GM19328 (cell line): ENCODE measurements at regions not wholly inside any gene's neighbourhood (a gene's known extent, or its start where the extent isn't known, plus 50 kb on each side); places are given as distances from the start of the nearest gene placed in this dataset.
A peak's percentile ranks its signal among the peaks of the same experiment; 100 is the strongest.

Experiments used
- ATAC-seq: cut with Tn5 transposase; IDR thresholded peaks from one replicate; pipeline ENCODE4 v1.9.1; 2021; ENCODE audit warnings: mild to moderate bottlenecking, moderate library complexity; ENCODE audit not compliant: unreplicated experiment

- ATAC-seq = no peak
These were observed 191.7 kb downstream of the LY86 start for GRCh38 chr6:6780231-6780630.

DNA sequence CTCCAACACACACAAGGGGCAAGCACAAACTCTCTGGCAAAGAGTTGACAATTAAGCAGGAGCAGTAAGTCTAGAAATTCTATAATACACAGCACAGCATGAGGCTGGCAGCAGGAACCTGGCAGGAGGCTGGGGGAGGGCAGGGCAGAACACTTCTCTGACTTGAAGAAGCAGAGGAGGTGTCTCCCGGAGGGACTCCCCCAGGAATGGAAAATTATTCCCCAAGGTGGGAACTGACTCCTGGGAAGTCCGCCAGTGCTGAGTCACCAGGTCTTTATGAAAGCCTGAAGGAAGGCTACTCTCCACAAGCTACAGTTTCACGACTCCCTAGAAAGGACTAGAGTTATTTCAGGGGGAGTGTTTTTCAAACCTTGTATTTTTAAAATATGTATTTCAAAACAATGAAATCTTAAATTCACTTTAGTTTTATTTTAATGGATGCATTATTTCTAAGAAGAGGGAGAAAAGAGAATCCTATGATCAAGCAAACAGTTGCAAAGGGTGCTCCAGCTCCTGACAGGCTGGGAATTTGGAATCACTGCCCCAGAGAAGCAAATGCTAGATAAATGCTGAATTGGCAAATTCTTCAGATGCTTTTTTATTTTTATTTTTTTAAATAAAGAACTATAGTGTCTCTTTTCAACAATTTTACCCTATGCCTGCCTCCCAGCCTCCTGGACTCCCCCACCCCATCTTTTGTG lies 192.8 kb downstream of the LY86 start:
- no peak for ATAC-seq

DNA sequence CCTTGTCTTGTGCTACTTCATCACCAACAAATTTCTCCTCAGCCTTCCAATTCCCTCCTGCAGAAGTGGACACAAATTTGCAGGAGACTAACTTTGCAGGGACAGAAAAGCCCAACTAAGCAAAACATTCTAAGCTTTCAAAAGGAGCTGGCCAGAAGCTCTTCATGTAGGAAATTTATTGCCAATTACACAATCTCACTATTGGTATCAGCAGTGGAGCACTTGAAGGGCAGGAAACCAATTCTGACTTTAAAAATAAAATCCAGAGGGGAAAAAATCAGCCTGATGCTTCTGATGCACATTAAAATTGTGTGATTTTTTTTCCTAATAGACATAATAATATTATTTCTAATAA lies 193.3 kb downstream of the LY86 start:
- ATAC-seq = no peak

DNA sequence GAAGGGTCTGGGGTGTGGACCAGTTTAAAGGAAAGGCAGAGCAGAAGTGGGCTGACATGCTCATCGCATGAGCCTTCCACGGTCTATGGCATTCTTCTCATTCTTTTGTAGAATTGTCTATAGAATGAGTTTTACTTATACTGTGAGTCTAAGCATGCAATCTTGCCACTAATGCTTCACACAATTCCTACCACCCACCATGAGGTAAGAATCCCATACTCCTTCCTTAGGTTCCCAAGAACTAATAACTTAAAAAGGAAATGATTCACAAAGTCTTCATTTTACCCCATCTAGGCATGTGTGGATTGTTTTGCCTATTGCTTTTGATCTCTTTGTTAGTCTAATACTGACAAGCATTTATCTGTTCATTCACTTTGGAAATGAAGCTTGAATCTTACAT lies 195.2 kb downstream of the LY86 start:
- ATAC-seq = no peak

DNA sequence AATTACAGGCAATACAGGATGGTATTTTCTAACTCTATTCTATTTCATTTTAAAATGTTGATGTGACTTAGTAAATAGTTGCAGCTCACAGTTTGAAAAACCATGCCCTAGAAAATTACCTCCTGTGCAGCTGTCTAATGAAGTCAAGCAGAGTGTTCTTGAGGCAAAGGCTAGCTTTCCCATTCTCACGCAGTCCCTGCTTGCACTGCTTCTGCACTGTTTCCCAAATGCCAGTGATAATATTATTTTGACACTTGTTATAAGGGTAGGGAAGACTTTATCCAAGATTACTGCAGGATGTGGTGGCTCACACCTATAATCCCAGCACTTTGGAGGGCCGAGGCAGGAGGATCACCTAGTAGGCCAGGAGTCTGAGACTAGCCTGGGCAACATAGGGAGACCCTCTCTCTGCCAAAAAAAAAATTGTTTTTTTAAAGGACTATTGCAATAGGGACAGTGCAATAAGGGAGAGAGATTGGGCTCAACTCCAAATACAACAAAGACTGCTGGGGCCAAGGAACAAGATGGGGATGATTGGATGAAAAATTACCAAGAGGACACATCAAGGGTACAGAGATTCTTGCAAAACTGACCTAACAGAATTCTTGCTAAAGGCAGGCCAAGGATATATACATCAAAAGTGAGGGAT lies 196.1 kb downstream of the LY86 start:
- no peak for ATAC-seq

GRCh38 chr6:6785163-6785521 lies 196.6 kb downstream of the LY86 start:
- no peak for ATAC-seq

DNA sequence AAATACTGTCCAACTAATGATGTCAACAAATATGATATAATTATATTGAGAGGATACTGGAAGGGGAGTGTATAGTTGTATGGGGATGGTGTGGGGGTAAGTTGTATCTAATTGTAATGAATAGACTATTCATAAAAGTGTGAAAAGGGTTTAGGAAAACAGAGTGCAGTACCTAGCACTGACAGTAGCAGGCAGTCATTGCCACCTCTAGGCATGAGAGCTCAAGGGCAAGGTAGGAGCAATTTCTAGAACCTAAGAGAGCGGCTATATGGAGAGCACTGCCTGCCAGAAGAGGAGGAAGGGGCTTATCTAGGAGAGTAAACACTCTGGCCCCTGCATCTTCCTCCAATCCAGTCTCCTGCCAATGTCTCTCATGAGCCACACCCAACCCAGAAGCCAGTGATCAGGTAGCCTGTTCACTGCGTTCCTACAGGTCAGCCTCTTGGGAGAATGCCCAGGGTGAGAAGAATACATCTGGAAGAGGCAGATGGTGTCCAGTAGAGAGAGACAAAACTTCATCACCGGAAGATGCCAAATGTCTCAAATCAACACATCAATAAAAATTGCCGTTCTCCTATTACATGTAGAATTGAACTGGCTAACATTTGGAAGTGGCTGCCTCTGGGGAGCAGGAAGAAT lies 200.0 kb downstream of the LY86 start:
- ATAC-seq = no peak

- no peak for ATAC-seq
These were observed 201.9 kb downstream of the LY86 start for GRCh38 chr6:6790393-6790792.

DNA sequence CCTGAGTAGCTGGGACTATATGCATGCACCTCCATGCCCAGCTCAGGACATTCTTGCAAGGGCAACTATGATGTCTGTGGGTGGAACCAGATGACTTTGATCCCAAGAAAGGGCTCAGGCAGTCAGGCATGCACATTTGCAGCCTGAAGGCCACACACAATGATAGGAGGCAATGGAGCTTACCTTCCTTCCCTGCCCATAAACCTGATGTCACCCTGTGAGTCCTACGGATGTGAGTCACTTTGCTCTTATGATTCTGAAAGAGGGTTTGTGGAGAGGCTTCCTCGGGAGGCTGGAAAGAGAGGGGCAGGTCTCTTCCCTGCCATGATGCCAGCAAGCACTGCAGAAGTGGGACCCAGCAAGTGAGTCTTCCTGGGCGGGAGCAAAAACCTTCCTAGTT lies 202.4 kb downstream of the LY86 start:
- ATAC-seq = no peak

DNA sequence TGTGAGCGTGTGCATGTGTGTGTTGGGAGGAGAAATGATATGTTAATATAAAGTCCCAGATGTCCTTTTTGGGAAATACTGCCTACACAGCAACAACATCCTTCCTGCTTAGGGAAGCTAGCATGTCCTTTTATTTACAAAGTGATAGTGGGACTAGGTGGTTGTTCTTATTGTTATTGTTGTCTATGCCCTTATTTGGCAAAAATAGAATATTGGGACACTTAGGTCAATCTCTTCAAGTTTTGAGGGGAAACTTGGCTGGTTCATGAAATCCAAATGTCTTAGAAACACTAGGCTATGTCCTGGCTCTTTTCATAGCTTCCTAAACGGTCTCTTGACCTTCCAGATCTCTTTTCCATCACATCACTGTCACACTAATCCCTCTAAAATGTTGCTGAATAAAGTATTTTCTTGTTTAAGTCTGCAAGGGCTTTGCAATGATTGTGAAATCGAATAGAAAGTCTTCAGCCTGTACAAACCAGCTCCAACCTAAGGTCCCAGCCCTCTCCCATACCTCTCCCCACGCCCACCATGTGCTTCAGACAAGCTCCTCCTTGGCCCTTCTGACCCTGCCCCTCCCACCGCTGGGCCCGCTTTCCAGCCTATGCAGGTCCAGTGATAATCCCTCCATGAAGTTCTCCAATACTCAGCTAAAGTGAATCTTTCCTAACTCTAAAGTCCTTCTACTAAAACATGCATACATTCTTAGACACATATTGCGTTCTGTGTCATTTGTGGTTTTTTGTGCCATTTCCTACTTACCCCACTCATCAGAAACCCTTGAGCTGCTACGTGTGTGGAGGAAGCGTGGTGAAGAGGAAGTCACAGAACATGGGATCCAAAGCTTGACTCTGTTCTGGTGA lies 205.1 kb downstream of the LY86 start:
- no peak for ATAC-seq

- no peak for ATAC-seq
These were observed 206.9 kb downstream of the LY86 start for GRCh38 chr6:6795393-6795792.

DNA sequence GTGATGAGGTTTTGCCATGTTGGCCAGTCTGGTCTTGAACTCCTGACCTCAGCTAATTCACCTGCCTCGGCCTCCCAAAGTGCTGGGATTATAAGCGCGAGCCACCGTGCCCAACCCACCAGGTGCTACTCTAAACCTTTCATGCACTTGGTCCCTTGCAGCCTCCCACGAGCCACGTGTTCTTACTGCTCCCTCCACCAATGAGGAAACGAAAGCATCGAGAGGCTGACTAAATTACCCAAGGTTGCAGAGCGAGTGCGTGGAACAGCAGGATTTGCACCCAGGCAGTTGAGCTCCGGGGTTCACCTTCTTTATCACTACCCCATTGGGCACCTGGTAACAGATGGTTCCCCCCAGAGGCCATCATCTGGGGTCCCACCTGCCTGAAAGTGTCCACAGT lies 208.3 kb downstream of the LY86 start:
- ATAC-seq = no peak

- ATAC-seq = no peak
These were observed 209.9 kb downstream of the LY86 start for GRCh38 chr6:6798448-6798860.

GRCh38 chr6:6801005-6801335 lies 212.4 kb downstream of the LY86 start:
- no peak for ATAC-seq

GRCh38 chr6:6801635-6802218 lies 213.2 kb downstream of the LY86 start:
- no peak for ATAC-seq

DNA sequence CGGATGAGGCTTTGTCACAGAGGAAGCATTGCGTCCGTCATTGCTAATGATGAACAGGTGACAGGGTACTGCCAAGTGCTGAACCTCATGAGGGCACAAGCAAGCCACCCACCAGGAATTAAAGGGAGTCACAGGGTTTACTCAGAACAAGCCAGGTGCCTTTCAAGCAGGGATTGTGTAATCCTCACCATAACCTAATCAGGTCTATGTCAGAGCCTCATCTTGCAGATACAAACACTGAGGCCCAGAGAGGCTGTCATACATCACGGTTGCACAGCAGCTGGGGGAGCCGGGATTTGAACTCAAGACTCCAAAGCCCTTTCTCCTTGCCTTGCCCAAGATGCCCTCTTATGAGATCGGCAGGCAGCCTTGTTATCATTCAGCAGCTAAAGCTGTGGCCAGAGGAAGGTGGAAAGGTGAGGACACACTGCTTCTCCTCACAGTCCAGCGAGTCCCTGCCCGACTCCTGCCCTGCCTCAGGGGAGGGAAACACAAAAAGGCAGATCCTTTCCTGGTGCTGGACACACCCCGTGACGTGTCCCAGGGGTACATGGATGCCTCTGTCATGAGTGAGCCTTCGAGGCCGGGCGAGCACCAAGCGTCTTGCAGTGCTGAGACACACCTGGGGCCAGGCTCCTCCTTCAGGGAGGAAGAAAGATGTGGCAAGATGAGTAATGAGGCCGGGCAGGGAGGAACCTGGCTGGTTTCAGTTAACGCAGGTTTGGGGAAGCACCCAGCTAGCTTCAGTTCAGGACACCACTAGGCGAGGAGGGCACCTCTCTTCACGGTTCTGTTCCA lies 214.9 kb downstream of the LY86 start:
- ATAC-seq = peak; percentile 50

DNA sequence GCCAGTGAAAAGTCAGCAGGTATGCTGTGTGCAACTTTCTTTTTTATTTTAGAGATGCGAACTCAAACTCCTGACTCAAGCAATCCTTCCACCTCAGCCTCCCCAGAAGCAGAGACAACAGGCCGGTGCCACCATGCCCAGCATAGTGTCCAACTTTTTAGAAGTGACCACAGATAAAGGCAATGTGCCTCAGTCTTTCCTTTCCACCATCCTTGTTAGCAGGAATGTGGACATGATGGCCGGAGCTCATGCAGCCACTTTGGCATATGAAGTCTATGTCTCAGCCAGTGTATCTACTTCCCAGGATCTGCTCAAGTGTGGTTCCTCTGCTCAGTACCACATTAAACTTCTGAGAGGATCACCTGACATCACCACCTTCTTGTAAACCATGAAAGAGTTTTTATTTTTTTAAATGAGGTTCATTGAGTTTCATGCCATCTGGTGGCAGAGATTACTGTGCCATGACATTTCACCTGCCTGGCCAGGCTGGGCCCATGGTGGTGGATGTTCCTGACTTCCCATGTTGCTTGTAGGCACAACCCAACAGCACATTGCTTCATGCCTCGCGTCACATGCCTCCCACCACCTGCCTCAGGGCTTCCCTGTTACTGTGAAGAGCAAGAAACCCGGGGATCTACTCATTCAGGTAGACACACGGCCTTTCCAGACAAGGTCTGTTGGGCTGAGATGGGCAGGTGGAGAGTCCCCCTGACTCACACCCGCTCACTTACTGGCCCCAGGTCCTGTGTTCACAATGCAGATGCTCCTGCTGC lies 216.5 kb downstream of the LY86 start:
- no peak for ATAC-seq

GRCh38 chr6:6806844-6807518 lies 218.5 kb downstream of the LY86 start:
- no peak for ATAC-seq

GRCh38 chr6:6808343-6808742 lies 219.8 kb downstream of the LY86 start:
- no peak for ATAC-seq
